Left lung (tissue), 4 donors: ENCODE measurements at regions not wholly inside any gene's neighbourhood (a gene's known extent, or its start where the extent isn't known, plus 50 kb on each side); places are given as distances from the start of the nearest gene placed in this dataset.

Source experiments
- ATAC-seq: fragments of 200-7000 bp; cut with Tn5 transposase; one replicate; pipeline ENCODE4 v1.9.1; 2020; ENCODE audit warnings: moderate library complexity
- DNase-seq, 4 donors: peaks; one replicate each; pipeline ENCODE4 v3.0.0-alpha.2; 2013 to 2020
- H3K27ac ChIP-seq, 2 donors: fragments of 200-600 bp; sonication (generic) in 1 of 2; one replicate each; pipeline versions ENCODE4 v1.5.0 to v1.8.0; 2020 to 2021
- H3K27me3 ChIP-seq, 2 donors: fragments of 200-600 bp; sonication (generic) in 1 of 2; one replicate each; pipeline versions ENCODE4 v1.5.0 to v1.8.0; 2020 to 2021
- H3K36me3 ChIP-seq, 2 donors: fragments of 200-600 bp; sonication (generic) in 1 of 2; one replicate each; pipeline versions ENCODE4 v1.5.0 to v1.8.0; 2020 to 2021
- H3K4me1 ChIP-seq, 2 donors: fragments of 200-600 bp; one replicate each; pipeline ENCODE4 v1.8.0; 2021
- H3K4me3 ChIP-seq, 2 donors: fragments of 200-600 bp; sonication (generic) in 1 of 2; one replicate each; pipeline versions ENCODE4 v1.5.0 to v1.8.0; 2020 to 2021; ENCODE audit warnings: mild to moderate bottlenecking in 1 of 2
- H3K9me3 ChIP-seq, 2 donors: fragments of 200-600 bp; sonication (generic) in 1 of 2; one replicate each; pipeline versions ENCODE4 v1.5.0 to v1.8.0; 2020 to 2021
- intact Hi-C, 2 donors: fragments of 100-400 bp; cut with DNase I; formaldehyde crosslinking; loops; one replicate each; pipeline versions ENCODE4 v1.11.2 to v1.14.2; 2022
- TF ChIP-seq, protein P1 (sequence below), 2 donors: fragments of 200-600 bp; sonication (generic) in 1 of 2; IDR thresholded peaks; one replicate each; pipeline versions ENCODE4 v1.5.0 to v1.8.0; 2021; ENCODE audit warnings: antibody characterized with exemption in 2 of 2
- donor health status: DM: no; HTN: yes; CAD: no.
- donor health status: DM: no; HTN: no; CAD: no.

DNA sequence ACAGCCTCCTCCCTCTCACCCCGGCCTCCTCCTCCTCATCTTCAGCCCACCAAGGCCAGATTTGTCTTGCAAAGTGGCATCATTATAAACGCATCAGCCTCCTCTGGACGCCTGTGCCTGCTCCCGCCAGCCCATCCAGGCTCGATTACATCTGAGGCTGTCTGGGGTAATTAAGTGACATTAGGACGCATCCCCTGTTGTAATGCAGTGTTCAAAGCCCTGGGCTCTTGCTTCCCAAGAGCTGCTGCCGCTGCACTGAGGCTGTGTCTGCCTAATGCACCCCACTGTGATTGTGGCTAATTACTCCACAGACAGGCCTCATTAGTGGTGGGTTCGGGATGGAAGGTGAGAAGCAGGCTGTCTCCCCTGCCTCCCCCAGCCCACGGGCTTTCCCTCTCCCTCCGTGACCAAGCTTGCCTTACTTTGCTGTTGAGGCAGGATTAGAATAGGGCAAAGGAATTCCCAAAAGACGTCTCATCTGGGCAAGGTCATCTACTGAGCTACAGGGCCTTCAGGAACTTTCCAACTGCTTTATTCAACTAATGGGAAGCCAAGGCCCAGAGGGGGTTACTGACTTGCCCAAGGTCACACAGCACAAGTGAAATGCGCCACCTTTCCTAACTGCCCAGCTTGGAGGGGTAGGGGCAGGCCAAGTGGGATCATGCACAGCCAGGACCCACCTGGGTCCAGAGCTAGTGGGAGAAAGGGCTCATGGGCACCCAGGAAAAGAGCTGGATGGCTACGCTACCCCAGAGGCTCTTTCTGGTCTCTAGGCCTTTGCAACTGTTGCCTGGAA is 66.2 kb upstream of the PCBD1 start:
- Histone ChIP-seq H3K36me3 (no peaks in the 10 kb centered on the region), H3K27ac (no peak overlapping the region), H3K27me3 (peaks cover 0 to 3% of the 10 kb centered on the region in 2 donors), H3K4me3 (no peak overlapping the region), H3K4me1 (no peaks in the 10 kb centered on the region), H3K9me3 (no peaks in the 10 kb centered on the region)
- no peak for ATAC-seq
- TF ChIP-seq, protein P1, sequence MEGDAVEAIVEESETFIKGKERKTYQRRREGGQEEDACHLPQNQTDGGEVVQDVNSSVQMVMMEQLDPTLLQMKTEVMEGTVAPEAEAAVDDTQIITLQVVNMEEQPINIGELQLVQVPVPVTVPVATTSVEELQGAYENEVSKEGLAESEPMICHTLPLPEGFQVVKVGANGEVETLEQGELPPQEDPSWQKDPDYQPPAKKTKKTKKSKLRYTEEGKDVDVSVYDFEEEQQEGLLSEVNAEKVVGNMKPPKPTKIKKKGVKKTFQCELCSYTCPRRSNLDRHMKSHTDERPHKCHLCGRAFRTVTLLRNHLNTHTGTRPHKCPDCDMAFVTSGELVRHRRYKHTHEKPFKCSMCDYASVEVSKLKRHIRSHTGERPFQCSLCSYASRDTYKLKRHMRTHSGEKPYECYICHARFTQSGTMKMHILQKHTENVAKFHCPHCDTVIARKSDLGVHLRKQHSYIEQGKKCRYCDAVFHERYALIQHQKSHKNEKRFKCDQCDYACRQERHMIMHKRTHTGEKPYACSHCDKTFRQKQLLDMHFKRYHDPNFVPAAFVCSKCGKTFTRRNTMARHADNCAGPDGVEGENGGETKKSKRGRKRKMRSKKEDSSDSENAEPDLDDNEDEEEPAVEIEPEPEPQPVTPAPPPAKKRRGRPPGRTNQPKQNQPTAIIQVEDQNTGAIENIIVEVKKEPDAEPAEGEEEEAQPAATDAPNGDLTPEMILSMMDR (IDR thresholded peaks at IDR 0.05): no peak
- DNase-seq: peak in 3 of 4 donors; percentile 30 to 51 (median 49)
- intact Hi-C loops: no loop called here

DNA sequence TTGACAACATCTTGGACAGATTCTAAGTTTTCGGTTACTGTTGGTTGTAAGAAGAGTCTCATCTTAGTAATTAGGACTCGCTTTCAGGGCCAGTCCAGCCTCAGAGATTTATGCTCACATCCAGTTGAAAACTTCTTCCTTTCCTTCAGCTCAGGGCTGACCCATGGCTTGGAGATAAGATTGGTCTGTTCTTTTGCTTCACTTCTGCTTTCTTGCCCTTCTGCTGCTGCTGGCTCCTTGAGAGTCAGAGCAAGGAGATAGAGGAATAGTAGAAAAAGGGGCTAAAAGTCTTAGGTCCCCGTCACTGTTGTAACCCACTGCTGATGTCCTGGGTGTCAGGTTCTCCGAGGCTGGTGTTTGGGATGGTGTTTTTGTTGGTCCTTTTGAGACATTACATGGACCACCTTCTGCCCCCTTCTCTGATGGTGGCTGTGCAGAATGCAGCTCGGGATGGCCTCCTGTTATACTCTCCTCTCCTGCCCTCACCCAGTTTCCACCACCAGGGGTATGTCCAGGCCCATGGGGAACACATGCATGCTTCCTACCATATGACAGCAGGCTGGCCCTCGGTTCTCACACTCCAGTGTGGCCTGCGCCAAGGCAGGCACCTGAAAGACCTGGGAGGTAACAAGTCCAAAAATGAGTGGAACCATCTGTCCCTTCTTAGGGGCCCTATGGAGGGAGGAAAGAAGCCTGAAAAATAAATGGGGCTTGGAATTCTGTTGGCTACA is 67.8 kb upstream of the PCBD1 start:
- Histone ChIP-seq H3K36me3 (no peaks in the 10 kb centered on the region), H3K4me3 (no peak overlapping the region), H3K4me1 (no peaks in the 10 kb centered on the region), H3K27ac (no peak overlapping the region), H3K27me3 (peaks cover 0 to 3% of the 10 kb centered on the region in 2 donors), H3K9me3 (no peaks in the 10 kb centered on the region)
- TF ChIP-seq, protein P1 (IDR thresholded peaks at IDR 0.05): no peak
- ATAC-seq (no peak), DNase-seq (no peak)
- intact Hi-C loops: no loop called here

DNA sequence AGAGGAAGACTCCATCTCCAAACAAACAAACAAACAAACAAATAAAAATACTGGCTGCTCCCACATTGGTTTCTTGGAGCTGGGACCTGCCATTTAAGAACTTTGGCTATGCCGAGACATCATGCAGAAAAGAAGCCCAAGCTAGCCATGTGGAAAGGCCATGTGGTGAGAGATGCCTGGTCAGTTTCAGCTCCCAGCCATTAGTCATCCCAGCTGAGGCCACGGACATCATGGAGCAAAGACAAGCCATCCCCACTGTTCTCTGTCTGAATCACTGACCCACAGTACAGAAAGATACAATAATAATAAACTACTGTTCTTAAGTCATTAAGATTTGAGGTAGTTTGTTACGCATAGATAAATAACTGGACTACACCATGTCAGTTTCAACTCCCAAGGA is 70.0 kb upstream of the PCBD1 start:
- no peaks in the 10 kb centered on the region for H3K36me3 ChIP-seq
- no peak overlapping the region for H3K4me3 ChIP-seq
- ATAC-seq (no peak), DNase-seq (no peak)
- TF ChIP-seq, protein P1 (IDR thresholded peaks at IDR 0.05): no peak
- H3K4me1 ChIP-seq: no peaks in the 10 kb centered on the region
- intact Hi-C loops: no loop called here
- peaks cover 0 to 6% of the 10 kb centered on the region in 2 donors for H3K27me3 ChIP-seq
- no peaks in the 10 kb centered on the region for H3K9me3 ChIP-seq
- no peak overlapping the region for H3K27ac ChIP-seq

DNA sequence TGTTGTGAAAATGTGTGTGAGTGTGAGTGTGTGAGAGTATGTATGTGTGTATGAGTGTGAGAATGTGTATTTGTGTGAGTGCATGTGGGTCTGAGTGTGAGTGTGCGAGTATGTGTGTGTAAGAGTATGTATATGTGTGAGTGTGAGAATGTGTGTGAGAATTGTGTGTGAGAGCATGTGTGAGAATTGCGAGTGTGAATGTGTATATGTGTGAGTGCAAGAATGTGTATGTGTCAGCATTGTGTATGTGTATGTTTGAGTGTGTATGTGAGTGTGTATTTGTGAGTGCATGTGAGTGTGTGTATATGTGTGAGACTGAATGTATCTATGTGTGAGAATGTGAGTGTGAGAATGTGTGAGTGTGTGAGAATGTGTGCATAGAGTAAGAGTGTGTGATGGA is 72.0 kb upstream of the PCBD1 start:
- ATAC-seq: no peak
- H3K4me3 ChIP-seq: no peak overlapping the region
- H3K4me1 ChIP-seq: no peaks in the 10 kb centered on the region
- no peaks in the 10 kb centered on the region for H3K9me3 ChIP-seq
- peaks cover 0 to 11% of the 10 kb centered on the region in 2 donors for H3K27me3 ChIP-seq
- intact Hi-C loops: no loop called here
- no peak for DNase-seq
- TF ChIP-seq, protein P1 (IDR thresholded peaks at IDR 0.05): no peak
- H3K27ac ChIP-seq: no peak overlapping the region
- no peaks in the 10 kb centered on the region for H3K36me3 ChIP-seq
